NT2/D1 (cell line): ENCODE measurements at regions not wholly inside any gene's neighbourhood (a gene's known extent, or its start where the extent isn't known, plus 50 kb on each side); places are given as distances from the start of the nearest gene placed in this dataset.

Experiments
- SUZ12 ChIP-seq: IDR thresholded peaks from 2 replicates; pipeline ENCODE4 v1.6.1; 2011; ENCODE audit not compliant: insufficient read length, insufficient read depth; ENCODE audit errors: extremely low read depth
- YY1 ChIP-seq: IDR thresholded peaks from 2 replicates; pipeline ENCODE4 v1.6.1; 2011; ENCODE audit not compliant: insufficient read length, insufficient read depth
- ZNF274 ChIP-seq: IDR thresholded peaks from 2 replicates; pipeline ENCODE4 v1.6.1; 2011; ENCODE audit warnings: mild to moderate bottlenecking, low read depth, low read length

DNA sequence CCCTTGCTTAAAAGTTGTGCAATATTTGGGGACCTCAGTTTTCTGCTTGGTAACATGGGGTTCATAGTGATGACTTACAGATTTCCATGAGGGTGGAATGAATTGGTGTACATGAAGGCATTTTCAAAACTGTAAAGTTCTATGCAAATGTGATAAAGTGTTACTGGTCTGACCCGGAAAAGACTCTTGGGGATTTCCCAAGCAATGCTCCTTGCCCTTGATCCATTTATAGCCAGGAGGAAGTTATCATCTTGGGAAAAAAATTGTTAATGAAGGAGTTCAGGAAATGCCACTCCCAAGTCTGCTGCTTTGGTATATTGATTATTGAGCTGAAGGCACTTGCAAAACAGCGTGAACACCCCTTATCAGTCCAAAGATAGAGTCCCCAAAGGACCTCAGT is 96.3 kb upstream of the ZPBP start:
- TF ChIP-seq ZNF274 (no peak), YY1 (no peak), SUZ12 (no peak)
